ENCODE measurements at regions not wholly inside any gene's neighbourhood (a gene's known extent, or its start where the extent isn't known, plus 50 kb on each side); places are given as distances from the start of the nearest gene placed in this dataset.
A peak's percentile ranks its signal among the peaks of the same experiment; 100 is the strongest.

DNA sequence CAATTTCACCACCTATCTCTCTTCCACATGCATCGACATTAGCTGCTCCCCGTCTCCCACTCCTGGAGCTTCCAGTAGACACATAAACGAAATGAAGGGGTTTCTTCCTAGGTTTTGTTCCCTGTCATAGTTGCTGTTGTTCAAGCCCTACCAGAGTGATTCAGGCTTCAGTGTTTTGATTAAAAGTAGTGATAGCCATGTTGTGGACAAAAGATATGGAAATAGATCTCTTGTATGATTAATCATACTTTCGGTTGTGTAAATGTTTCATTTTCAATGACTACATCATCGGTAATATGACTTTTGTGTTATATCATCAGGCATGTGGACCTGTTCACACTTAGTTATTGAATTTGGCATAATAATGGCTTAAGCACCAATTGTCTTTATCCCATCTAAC lies 96.5 kb upstream of the KLF3 start:
- DNase-seq: no peak

DNA sequence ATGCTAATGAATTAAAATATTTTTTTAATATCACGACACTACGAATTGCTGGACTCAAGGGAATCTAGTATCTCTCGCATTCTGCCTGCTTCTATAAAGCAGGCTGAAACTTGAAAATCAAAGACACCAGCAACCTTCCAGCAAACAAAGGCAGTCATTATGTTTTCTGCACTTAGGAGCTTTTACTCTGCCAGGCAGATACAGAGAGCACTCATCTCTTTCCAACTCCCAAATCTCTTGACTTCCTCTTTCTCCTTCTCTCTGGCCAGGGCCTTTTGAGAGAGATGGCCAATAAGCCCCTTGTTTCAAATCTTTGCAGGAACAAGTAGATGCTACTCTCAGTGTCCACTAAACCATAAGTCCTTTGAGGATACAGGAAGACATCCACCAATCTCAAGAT lies 95.2 kb upstream of the KLF3 start:
- DNase-seq: no peak

DNA sequence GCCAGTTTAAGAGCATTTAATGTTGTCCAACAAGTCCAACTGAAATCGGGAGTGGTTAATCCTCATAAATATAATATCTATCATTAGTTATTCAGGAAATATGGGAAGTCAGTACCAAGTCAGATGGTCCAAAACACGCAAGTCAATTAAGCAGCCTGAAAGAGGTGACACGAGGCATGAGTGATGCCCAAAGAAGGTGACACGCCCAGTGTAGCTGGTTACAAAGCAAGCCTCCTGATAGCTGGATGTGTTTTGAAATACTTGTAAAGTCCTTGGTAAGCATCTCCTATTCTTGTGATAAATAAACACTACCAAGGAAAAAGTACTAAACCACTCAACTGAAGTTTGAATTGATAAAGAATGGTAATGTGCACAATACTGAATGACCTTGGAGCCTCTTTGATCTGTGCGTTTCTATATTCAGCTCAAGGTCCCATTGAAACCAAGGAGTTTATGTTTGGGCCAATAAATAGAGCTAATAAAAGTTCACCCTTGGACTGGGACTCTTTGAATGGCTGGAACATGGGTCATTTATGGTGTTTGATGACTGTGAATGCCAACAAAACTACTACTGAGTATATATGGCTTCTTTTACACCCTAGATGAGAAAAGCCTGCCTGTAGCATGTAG lies 93.2 kb upstream of the KLF3 start:
- no peak for DNase-seq

DNA sequence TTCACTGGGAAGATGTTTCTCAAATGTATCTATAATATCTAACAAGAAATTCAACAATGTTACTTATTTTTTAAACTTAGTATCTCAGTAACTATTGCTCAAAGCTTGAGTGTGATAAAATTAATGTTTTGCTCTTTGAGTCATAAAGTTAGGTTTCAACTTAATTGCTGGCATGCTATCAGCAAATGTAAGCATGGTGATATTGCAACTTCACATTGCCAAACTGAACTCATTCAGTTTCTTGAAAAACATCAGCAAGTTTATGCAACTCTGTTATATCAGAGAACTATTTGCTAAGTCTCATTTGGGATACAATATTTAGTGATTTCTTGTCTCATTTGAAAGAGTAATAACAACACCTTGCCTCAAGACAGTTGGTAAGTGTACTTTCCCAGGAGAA lies 91.2 kb upstream of the KLF3 start:
- no peak for DNase-seq

DNA sequence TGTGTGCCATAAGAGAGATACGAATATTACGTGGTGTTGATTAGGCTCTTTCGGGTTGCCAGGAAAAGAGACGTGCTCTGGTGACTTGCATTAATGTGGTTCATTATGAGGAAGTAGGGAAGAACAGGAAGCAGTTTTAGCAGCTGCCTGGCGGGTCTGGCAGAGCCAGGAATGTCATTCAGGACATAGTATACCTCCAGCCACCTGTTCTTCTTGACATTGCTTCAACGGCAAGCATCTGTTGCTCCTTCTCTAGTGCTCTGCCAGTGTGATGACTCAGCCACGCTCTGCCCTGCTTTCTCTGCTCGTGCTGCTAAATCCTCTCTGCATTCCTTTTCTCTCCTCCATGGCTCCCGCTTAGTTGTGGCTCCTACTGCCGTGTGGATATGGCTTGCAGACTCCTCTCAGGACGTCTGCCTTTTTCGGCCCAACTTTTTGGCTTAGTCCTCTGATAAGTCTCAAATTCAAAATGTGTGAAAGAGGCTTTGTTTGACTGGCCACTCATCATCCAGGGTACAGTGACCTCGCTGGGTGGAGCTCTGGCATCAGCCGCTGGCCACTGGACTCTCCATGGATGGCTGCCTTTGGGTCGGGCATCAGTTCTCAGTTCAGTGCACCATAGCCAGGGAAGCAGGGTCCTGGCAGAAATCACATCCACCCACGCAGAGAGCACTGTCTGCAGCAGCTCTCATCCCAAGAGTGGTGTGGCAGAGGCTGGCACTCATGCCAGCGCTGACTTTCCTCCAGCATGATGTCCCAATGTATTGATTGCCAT lies 89.3 kb upstream of the KLF3 start:
- DNase-seq: peak; percentile 12

DNA sequence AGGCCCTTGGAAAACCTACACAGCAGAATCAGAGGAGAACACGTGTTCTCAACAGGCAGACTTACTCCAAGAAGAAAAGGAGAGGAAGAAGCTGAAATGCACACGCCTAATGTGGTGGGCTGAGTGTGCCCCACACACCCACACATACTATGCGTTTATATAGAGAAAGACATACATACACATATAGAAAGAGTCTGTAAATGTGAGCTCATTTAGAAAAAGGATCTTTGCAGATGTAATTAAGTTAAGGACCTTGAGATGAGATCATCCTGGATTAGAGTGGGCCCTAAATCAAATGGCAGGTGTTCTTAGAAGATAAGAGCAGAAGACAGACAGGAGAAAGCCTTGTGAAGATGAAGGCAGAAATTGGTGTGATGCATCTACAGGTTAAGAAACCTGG lies 87.2 kb upstream of the KLF3 start:
- no peak for DNase-seq

DNA sequence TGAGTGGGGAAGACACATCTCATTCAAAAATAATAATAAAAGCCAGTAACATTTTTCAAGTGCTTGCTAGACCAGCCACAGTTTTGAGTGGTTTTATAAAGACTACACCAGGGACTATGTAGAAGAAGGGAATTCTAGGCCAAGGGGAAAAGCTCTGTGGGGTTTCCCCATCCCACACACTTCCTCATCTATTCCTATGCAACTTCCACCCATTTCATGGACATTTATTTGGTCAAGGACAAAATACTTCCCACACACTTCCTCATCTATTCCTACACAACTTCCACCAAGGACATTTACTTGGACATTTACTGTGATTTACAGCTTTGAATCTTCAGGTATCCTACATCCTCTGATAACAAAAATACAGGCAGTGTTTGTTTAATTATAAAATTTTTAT lies 86.5 kb upstream of the KLF3 start:
- no peak for DNase-seq

DNA sequence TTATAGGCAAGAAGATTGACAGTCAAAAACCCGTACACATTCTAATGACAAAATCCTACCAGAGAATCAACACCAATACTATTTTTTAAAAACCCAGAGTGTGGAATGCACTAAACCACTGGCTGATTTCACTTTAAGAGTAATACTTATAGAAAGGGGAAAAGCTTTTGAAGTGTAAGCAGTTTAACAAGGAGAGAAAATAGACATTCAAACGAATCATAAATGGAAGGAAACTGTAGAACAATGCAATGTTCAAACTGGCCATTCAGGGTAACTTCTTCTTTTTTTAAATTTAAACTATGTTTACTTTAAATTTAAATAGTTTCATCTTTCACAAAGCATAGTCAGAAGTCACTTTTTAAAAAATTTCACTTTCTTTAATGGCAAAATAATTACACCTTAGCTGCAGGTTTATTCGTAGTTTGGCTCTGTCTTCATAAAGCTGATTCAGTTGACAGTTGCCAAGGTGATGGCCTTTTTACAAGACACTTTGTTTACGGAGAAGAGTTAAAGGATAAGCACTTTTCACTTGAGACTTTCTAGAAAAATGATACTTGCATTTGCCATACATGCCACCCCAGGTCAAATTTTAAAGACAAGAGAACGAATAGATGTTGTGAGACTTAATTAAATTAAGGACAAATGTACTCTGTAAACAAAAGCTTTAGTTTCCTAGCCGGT lies 82.4 kb upstream of the KLF3 start:
- DNase-seq: no peak

DNA sequence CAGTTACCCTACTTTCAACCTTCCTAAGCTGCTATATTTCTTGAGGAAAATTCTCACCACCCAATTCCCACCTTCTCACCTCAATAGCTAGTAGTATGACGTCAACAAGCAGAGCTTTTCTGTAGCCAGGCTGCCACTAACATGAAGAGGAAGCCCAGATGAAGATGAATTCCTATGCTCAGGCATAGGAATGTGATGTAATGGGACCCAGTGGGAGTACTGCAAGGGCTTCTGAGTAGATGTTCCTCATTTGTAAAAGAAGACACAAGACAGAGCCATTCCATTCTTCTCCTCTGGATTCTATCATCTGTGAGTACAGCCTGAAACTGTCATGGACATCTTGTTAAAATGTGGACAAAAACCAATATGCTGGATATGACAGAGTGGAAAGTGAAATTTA lies 81.6 kb upstream of the KLF3 start:
- no peak for DNase-seq

DNA sequence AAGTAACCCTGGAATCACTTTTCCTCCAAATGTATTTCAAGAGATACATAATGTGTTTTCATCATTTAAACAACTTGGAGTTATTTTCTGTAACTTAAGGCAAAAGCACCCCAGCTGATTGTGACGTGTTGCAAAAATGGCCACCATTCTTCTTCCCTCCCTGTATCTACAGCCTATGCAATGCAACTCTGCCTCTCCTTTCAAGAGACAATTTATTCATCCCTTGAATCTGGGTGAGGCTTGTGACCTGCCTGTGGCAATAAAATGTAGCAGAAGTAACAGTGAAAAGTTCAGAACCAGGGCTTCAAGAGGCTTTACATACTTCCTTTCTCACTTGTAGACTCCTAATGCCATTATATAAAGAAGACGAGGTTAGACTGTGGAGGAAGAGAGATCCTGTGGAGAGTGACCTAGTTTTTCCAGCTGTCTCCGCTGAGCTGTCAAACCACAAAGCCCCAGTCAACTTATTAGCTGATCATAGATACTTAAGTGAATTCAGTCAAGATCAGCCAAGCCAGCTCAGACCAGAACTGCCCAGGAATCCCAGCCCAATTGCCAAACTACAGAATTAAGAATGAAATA lies 81.0 kb upstream of the KLF3 start:
- no peak for DNase-seq

DNA sequence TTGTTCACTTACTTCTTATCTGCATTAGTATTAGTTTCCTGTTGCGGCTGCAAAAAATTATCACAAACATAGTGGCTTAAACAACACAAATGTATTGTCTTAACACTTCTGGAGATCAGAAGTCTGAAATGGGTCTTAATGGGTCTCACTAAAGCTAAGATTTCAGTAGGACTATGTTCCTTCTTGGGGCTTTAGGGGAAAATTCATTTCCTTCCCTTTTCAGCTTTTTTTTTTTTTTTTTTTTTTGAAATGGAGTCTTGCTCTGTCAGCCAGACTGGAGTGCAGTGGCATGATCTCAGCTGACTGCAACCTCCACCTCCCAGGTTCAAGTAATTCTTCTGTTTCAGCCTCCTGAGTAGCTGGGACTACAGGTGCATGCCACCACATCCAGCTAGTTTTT lies 78.1 kb upstream of the KLF3 start:
- DNase-seq: no peak

DNA sequence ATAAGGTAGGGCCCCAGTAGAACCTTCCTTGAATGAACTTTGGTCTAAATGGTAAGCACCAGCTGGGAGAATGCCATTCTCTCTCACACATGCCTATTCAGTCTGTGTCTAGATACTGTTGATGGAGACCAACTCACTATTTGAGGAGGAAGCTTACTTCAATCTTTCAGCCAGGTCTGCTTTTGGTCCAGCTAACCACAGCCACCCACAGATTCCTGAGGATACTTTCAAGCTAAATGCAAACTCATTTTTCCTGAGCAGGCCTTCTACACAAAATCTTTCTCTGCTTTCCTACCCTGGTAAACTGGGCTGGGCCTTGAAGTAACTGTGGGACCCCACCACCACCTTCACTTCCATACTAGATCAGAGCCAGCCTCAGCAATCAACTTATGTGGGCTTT lies 76.9 kb upstream of the KLF3 start:
- DNase-seq: no peak

DNA sequence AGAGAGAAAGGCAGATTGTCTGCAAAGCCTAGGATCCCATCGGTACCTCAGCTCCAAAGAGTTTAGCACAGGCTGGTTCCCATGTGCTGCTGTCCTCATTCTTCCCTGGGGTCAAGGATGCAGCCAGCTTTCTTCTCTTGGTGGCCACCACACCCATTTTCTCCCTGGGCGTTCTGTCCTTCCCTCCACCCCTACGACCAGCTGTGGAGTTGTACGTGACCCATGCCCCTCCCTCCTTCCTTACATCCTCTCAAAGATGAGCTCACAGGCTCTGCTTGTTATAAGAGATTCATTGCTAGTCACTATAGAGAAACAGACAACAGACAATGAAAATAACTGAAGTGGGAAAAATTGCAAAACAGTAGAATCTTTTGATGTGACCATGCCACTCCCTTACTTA lies 74.0 kb upstream of the KLF3 start:
- no peak for DNase-seq

DNA sequence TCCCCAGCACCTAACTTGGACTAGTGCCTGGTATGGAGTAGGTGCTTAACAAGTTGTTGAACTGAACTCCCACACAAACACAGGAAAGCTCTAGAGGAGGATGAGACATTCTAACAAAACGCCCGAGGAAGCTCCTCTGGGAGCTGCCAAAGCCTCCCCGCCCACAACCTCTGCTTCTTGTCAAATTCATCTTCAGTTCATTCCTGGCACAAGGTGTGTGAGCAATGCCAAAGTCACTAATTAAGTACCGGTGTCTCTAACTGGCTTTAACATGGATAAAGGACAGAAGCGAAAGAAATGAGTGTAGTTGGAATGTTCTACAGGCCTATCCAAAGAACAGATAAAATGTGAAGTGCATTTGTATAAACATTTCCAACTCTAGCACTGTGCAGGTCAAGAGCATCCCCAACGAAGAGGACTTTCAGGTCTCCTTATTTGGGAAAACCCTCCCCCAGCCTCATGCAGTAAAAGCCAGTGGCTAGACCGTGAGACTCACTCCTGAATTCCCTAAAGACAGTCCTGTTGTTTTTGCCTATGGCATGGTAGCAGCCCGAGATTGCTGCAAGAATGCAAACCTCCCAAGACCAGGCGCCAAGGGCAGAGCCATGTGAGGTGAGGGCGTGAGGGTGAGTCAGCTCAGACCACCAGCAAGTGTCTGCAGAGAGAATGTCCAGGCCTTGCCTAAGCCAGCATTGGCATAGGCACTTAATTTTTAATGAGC lies 72.2 kb upstream of the KLF3 start:
- no peak for DNase-seq

DNA sequence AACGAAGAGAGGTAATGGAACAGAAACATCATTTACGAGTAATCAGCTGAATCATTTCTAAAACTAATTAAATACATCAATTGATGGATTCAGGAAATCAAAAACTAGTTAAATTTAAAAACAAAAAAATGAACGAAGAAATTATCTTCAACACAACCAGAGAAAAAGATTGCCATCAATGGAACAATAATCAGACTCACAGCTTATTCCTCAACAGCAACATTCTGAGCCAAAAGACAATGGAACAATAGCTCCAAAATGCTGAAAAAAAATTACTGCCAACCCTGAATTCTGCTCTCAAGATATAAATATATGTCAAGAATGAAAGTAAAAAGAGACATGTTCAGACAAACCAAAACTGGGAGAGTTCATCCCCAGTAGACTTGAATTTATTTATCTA lies 65.5 kb upstream of the KLF3 start:
- no peak for DNase-seq

DNA sequence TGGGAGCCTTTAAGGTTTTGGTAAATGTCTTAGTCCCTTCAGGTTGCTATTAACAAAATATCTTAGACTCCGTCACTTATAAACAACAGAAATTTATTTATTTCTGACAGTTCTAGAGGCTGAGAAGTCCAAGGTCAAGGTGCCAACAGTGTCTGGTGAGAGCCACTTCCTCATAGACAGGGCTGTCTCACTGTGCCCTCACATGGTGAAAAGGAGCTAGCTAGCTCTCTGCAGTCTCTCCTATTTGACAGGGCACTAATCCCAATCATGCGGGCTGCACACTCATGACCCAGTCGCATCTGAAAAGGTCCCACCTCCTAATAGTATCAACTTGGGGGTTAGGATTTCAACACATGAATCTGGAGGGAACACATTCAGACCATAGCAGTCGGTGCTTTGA lies 63.4 kb upstream of the KLF3 start:
- no peak for DNase-seq

DNA sequence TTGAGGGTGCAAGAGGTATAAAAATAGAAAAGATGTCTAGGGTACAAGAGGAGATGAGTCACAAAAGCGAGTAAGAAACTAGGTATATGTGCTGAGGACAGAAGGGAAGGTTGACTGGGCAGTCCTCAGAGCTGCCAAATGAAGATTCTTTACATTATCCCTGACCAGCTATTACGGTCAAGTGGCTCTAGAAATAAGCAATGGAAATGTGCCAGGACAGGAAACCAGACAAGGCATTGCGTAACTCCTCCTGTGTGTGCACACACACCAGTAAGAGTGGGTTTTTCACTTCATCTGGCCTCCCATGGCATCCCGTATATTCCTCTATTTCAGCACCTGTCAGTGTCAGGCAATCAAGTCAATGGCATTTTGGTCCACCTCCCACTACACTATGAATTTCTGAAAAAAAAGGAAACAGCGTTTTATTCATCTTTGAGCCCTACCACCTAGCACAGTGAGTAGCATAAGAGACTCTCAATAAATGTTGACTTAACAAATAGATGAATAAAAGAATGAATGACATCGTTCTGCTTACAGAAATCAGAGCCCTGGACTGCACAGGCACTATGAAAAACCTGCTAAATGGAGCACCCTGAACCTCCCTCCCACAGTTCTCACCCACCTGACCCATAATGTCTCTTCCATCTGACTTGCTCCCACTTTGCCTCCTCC lies 62.6 kb upstream of the KLF3 start:
- DNase-seq: peak; percentile 89

DNA sequence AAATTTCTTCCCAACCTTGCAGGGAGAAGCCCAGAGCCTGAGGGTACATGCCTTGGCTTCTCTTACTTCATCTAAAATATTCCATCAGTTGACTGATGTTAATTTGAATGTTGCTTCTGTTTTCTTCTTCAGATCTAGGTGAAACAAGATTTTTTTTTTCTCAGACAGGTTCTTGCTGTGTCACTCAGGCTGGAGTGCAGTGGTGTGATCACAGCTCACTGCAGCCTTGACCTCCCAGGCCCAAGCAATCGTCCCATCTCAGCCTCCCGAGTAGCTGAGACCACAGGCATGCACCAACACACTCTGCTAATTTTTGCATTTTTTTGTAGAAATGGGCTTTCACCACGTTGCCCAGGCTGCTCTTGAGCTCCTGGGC lies 62.1 kb upstream of the KLF3 start:
- no peak for DNase-seq

DNA sequence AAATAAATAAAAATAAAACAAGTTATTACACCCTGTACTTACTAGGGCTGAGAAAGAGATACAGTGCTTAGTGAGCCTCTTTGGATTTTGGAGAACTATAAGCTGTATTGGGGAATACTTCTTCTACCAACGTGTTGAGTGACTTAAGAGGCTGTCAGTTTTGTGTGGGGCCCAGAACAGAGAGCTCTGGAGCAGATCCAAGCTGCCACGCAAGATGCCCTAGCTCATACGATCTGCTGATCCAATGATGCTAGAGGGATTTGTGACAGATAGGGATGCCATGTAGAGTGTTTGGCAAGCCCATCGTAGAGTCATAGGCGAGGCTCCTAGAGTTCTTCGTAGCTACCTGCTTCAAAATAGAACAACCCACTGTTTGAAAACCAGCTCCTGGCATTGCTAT lies 60.3 kb upstream of the KLF3 start:
- DNase-seq: no peak

DNA sequence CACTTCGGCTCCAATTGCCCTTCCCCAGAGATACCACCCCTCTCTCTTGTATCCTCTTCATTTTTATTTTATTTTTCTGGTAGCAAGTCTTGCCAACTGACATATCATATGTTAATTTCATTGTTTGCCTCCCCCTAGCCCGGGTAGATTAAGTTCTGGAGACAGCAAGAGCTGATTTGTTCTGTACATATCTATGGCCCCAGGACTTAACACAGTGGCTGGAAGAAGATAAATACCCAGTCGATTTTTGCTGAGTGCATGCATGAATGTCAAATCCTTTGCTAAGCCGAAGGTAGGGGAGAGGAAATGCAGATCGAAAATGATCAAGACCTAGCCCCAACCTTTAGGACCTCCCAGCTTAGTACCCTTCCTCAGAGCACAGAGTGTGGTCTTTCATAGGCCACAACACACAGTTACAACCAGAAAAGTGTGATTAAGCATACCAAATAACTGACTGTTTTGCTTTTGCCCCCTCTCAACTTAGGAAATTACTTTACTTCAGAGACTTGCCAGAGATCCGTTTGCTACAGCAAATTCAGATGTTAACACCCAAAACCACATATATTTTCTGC lies 58.7 kb upstream of the KLF3 start:
- no peak for DNase-seq

DNA sequence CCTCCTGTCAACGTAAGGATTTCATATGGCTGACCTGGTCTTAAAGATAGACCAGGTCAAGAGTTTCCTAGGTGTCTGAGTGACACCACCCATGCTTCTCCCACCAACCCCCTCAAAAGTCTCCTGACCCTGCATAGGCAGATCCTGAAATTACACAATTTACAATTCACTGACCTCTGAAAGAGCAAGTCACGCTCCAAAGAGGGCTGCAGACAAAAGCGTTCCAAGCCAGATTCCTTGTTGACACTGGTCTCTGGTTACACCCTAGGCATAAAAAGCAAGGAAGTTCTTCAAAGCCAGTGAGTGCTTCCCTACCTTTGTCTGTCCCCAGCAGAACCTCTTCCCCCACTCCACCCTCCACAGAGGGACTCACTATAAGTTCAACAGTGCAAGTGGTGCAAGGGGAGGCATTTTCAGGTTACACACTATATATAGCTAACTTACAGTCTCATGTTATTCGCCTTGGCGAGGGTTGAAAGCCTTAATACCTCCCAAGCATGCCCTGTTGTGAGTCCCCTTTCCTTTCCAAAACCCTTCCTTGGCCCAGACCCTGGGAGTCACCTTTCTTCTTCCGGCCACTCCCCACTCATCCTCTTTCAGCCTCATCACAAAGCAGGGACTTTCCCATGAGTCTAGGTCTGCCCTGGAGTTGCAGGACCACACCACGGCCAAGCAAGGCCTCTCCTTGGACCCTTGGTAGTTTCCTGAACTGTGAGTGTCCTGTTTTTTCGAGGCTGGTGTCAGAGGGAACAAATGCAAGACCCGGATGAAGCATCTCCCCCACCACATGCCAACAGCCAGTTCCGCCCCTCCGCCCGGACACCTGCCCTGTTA lies 58.0 kb upstream of the KLF3 start:
- DNase-seq: peak; percentile 59

DNA sequence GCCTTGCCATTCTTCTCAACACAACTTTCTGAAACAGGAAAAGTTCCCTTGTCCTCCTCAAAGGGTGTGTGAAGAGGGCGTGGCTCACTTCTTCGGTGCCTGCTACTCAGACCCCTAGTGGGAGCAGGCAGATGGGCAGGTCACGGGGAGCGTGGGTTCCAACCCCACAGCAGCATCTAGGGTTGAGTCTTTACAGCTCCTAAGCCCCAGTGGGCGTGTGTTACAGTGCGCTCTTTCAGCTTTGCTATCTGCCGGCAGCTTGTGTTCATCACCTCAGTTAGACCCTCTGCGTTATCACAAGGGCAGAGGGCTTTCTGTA lies 57.5 kb upstream of the KLF3 start:
- DNase-seq: no peak

Measured in DMS153 (cell line).